Umbilical cord (tissue), 1 donor: ENCODE measurements at regions not wholly inside any gene's neighbourhood (a gene's known extent, or its start where the extent isn't known, plus 50 kb on each side); places are given as distances from the start of the nearest gene placed in this dataset.
"Not testable (repeated sequence)": the region's sequence is repeated elsewhere in the genome, so short reads cannot be mapped to it uniquely, and the experiment has no call there.

Experiments
- DNase-seq: peaks from one replicate; pipeline ENCODE4 v3.0.0-alpha.2; 2015; ENCODE audit warnings: low spot score

DNA sequence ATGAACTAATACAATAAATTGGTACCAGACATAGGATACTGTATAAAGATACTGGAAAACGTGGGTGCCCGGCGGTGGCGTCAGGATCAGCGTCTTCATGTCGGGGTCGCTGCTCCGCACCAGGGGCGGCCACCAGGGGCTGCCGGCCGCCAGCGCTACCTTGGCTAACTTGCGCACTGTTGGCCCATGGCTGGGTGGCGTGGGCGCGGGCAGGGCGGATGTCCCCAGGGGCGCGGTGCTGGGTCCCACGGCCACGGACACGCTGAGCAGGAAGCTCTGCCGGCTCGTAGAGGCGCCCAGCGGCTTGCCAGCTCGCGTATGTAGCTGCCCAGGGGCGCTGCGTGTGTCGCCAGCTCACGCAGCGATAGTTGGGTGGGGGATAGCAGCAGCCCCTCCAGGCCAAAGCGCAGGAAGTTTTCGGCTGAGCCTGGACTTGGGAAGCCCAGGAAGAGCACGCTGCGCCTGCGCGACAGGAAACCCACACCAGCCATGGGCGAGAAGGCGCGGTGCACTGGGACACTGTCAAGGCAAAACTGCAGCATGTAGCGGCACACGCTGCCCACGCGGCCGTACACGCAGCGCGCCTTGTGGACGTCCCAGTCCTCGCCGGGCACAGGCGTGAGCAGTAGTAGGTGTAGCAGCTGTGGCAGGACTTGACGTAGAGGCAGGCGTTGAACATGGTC is 299.9 kb downstream of the CCDC74A start:
- DNase-seq: no peak

GRCh38 chr2:131828164-131828561 is 300.5 kb downstream of the CCDC74A start:
- no peak for DNase-seq

- DNase-seq: not testable (repeated sequence)
Measured at GRCh38 chr2:131828633-131829455, 301.2 kb downstream of the CCDC74A start.

GRCh38 chr2:131829456-131830241 is 302.0 kb downstream of the CCDC74A start:
- DNase-seq: not testable (repeated sequence)

DNA sequence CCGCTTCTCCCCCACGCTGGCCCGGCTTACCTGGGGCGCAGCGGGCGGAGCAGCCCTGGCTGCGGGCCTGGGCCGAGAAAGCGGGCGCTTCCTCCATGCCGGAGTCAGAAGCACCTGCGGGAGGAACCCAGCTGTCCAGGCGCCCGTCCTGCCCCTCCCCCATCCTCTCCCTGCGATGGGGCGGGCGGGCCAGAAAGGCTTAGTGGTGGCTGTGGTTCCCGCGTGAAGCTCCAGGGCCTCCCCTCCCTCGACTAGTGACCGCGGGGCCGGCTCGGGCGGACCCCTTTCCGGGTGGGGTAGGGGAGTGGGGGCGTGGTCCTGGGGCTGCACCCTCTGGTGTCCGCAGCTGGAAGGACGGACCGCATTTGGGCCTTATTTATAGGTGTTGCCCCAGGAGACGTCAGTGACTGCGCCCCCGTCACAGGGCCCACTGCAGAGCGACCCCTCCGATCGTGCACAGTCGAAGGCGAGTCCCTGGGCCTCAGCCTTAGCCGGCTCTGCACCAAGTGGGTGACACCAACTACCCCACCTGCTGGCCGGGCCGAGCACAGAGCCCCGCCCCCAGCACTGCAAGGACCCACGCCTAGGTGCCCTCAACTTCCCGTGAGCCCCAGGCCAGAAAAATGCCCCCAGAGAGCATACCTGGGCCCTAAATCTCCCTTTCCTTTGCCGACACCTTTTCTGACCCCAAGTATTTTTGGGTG is 302.7 kb downstream of the CCDC74A start:
- not testable (repeated sequence) for DNase-seq

GRCh38 chr2:131830946-131831310 is 303.2 kb downstream of the CCDC74A start:
- DNase-seq: not testable (repeated sequence)

DNA sequence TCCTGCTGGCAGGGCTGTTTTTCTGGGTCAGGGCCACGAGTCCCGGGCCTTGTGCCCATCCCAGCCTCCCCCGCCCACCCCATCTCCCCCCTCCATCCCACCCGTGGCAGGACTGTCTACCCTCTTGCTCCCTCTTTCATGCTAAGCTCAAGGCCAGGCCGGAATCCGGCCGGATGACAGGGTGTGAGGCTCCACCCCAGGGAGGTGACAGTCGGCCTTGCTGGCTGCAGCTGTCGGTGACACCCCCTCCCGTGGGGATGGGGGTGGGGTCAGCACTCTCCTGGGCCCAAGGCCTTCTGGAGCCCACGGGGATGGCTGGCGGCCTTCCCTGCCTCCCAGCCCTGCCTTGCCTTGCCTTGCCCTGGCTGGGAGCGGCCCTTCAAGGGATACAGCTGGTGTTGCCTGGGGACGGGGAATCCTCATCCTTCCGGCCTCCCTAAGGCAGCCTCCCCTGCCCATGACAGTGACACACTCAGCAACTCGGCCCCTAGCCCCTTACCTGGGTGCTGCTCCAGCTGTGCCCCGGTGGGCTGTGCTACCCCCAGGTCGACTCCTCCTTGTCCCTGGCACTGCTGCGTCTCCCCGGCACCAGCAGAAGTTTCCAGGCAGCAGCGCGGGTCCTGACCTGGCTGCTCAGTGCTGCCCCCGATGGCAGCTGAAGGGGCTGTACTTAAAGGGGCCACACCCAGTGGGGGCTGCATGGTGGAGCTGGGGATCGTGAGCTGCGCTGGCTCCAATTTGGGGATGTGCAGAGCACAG is 303.9 kb downstream of the CCDC74A start:
- DNase-seq: not testable (repeated sequence)

DNA sequence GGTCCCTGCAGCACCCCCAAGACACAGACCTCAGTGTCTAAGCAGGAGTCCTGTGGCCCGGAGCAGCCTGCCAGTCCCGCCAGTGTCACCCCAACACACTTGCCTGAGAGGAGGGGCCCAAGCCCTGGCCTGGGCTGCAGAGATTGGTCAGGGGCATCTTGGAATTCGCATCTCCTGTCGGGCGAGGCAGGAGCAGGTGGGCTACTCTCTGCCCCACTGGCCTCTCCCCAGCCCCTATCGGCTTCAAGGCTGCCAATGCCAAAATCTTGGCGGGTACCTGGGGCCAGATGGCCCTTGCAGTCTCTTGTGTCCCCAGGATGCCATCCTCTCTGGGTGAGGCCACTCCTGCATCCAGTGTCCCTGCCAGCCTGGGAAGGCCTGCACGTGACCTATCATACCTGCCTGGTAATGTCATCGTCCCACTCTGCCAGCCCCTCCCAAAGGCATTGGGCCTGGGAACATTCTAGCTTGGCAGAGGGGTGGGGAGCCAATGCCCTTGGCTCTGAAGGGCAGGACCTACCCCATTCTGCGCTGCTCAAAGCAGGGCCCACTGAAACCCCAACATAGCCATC is 304.6 kb downstream of the CCDC74A start:
- not testable (repeated sequence) for DNase-seq

GRCh38 chr2:131832917-131833316 is 305.2 kb downstream of the CCDC74A start:
- DNase-seq: not testable (repeated sequence)

DNA sequence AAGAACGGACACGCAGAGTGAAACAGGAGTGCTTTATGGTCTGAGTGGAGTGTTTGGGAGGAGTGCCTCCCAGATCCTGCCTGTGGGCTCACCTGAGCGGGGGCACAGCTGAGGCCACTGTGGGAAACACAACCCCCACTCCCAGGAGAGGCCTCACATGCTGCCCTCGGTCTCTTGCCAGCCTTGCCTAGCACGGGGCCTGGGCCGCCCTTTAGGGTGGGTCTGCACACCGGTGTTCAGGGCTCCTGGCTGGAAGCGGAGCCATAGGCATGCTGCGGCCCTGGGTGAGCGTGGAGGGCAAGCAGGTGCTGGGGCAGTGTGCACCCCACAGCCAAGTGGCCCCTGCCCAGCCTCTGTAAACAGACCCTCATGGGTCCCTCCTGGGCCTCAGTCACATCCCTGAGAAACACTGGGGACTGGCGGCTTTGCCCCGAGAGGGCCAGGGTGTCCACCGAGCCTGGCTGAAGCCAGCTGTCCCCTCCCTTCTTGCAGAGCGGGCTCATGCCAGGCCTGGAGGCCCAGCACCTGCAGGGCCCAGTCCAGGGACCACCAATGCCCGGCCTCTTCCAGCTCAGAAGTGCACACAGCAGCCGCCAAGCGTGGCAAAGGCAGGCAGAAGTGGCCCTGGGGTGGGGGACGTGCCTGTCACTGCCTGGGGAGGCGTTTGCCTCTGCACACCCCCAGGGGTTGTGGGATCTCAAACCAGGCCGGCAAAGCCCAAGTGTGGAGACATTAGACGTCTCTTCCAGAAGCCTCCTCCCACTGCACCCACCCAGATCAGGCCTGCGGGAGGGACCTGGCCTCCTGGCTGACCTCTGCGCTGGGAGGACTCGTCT is 305.9 kb downstream of the CCDC74A start:
- DNase-seq: not testable (repeated sequence)

DNA sequence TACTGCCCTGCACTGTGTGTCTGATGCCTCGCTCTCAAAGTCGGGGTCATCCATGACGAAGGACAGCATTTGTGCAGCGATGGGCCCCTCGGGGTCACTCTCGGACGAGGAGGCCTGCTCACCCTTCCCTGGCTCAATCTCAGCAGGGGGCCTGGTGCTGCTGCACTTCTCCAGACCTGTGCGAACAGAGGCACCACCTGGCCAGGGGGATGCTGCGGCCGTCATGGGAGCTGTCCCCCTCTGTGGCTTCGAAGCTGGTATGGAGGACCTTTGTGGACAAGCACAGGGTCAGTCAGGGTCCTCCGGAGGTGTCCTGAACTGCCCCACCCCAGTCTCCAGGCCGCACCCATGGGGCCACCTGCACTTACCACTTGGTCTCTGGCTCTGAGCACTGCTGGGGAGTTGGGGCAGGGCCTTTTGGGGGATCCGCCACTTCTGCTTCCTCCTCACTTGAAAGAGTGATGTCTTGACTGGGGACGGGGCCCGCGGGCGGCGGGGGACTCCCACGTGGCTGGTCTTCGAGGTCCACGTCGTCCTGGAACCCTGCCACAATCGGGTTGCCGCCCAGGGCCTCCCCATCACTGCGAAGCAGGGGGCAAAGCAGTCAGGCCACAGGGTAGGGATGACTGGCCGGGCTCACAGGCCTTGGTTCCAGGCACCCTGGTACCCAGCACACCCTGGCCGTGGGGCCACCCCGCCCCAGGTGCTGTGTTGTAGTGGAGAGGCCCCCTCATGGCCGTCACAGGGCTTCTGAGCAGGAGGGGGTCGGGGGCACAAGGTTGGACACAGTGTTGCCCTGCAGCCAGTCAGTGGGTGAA is 306.7 kb downstream of the CCDC74A start:
- DNase-seq: not testable (repeated sequence)

GRCh38 chr2:131835022-131835421 is 307.3 kb downstream of the CCDC74A start:
- DNase-seq: not testable (repeated sequence)

GRCh38 chr2:131835621-131836091 is 308.0 kb downstream of the CCDC74A start:
- no peak for DNase-seq

DNA sequence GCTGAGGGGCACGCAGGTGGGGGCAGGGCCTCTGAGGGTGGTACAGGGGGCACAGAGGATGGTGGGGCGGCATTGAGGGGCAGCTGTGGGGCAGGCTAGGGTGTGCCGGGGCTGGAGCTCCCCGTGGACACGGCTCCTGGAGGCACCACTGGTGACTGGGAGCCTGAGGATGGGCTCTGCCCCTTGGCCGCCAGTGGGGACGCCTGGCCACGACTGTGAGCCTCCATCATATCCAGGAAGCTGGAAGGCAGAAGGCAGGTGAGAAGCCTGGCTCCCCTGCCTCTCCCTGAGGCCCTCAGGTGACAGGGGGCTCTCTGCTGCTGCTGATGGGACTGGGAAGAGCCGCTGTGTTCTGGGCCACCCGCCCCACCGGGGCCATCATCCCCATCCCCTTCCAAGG is 308.4 kb downstream of the CCDC74A start:
- DNase-seq: not testable (repeated sequence)

DNA sequence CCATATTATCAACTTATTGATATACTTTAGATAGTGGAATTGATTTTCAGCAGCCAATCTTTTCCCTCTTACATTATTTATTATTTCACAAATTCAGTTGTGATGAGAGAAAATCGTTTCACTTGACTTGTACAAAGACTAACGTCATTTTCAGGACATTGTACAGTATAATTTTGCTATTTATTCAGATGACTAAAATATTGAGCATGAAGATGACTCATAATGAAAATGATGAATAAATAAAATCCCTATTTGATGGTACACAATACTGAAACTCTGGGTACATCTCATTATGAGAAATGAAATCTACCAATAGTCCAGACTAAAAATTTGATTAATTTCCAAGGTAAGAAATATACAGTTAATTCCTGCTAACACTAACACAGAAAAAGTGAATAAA is 316.4 kb downstream of the CCDC74A start:
- not testable (repeated sequence) for DNase-seq

DNA sequence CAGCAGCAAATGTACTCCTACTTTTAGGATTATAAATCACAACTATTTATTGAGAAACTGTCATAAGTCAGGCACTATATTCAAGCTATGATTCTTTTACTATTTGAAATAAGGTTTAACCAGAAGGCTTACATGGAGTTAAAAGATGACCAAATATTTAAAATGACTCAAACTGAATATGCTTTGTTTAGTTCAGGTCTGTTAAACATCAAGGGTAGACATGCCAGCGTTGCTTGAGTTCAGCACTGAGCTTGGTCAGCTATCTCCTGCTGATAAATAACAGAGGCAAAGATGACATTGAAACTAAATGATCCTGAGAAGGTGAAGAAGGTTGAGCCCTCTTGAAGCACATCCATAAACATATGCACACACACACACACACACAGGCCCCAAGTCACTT is 305.6 kb downstream of the ANKRD30BL start:
- DNase-seq: not testable (repeated sequence)

- DNase-seq: peak; percentile 5
Measured at GRCh38 chr2:131858197-131858596, 303.6 kb downstream of the ANKRD30BL start.
